Middle frontal gyrus (tissue), 1 donor: ENCODE measurements at regions not wholly inside any gene's neighbourhood (a gene's known extent, or its start where the extent isn't known, plus 50 kb on each side); places are given as distances from the start of the nearest gene placed in this dataset.

Source experiments
- DNase-seq: peaks from one replicate; pipeline ENCODE4 v3.0.0-alpha.2; 2015; ENCODE audit warnings: low spot score; ENCODE audit errors: extremely low spot score

GRCh38 chr3:25038922-25039321 lies 389.1 kb upstream of the RARB start:
- no peak for DNase-seq

- DNase-seq: no peak
Measured at GRCh38 chr3:25040748-25041147, 387.3 kb upstream of the RARB start.

GRCh38 chr3:25041871-25042584 lies 386.0 kb upstream of the RARB start:
- no peak for DNase-seq

- DNase-seq: no peak
Measured at GRCh38 chr3:25043177-25043576, 384.9 kb upstream of the RARB start.

- no peak for DNase-seq
Measured at GRCh38 chr3:25043749-25044148, 384.3 kb upstream of the RARB start.

- no peak for DNase-seq
Measured at GRCh38 chr3:25044762-25045710, 383.0 kb upstream of the RARB start.

- no peak for DNase-seq
Measured at GRCh38 chr3:25046911-25047771, 380.9 kb upstream of the RARB start.

GRCh38 chr3:25049304-25049703 lies 378.8 kb upstream of the RARB start:
- DNase-seq: no peak

GRCh38 chr3:25053360-25053759 lies 374.7 kb upstream of the RARB start:
- DNase-seq: no peak

GRCh38 chr3:25056036-25056755 lies 371.9 kb upstream of the RARB start:
- no peak for DNase-seq

GRCh38 chr3:25056803-25057351 lies 371.2 kb upstream of the RARB start:
- DNase-seq: no peak

GRCh38 chr3:25057379-25057778 lies 370.7 kb upstream of the RARB start:
- DNase-seq: no peak

GRCh38 chr3:25064681-25065080 lies 363.4 kb upstream of the RARB start:
- DNase-seq: no peak

GRCh38 chr3:25069970-25070369 lies 358.1 kb upstream of the RARB start:
- DNase-seq: no peak

GRCh38 chr3:25071846-25072245 lies 356.2 kb upstream of the RARB start:
- DNase-seq: no peak

GRCh38 chr3:25073423-25073822 lies 354.6 kb upstream of the RARB start:
- DNase-seq: no peak

GRCh38 chr3:25074149-25074548 lies 353.9 kb upstream of the RARB start:
- DNase-seq: no peak

GRCh38 chr3:25080461-25080860 lies 347.6 kb upstream of the RARB start:
- no peak for DNase-seq

GRCh38 chr3:25084016-25084415 lies 344.0 kb upstream of the RARB start:
- no peak for DNase-seq

- no peak for DNase-seq
Measured at GRCh38 chr3:25086721-25087120, 341.3 kb upstream of the RARB start.

GRCh38 chr3:25088284-25088683 lies 339.8 kb upstream of the RARB start:
- DNase-seq: no peak
